ENCODE measurements at regions not wholly inside any gene's neighbourhood (a gene's known extent, or its start where the extent isn't known, plus 50 kb on each side); places are given as distances from the start of the nearest gene placed in this dataset.

DNA sequence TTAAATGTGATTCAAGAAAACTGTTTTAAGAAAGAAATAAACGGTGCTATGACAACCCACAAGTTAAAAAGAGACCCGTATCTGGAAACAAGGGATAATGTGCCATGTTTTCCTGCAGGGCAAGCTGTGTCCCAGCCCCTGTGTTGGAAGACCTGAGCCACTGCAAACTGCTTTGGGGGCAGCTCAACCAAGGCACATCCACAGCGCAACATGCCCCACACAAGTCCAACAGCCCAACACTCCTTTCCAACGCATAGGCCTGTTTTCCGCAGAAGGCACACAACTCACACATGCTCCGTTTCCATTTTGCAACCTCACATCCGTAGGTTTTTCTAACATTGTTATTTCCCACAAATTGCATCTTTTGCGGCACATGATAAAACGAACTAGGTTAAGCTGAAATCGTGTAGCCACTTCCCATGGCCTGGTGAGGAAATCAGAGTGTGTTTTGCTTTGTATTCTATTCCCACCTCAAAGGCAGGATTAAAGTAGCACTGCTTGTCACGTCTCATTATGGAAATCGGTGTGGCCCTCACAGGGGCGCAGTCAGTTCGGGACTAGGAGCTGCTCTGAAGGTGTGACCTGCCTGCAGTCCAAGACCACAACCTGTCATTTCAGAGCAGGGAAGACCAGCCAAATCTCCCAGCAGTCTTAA, 50.5 kb upstream of the ZNF516 start:
- no peak for TF ChIP-seq CTCF (IDR thresholded peaks at IDR 0.05; ENCODE audit: low read length)
- no peak for TF ChIP-seq EZH2 (IDR thresholded peaks at IDR 0.05; ENCODE audit: borderline replicate concordance, low read length)
